Endodermal cell (in vitro differentiated cells): ENCODE measurements at regions not wholly inside any gene's neighbourhood (a gene's known extent, or its start where the extent isn't known, plus 50 kb on each side); places are given as distances from the start of the nearest gene placed in this dataset.

Experiments used
- DNase-seq: peaks from one replicate; pipeline ENCODE4 v3.0.0-alpha.2; 2017
- H3K27ac ChIP-seq: 2 replicates; pipeline ENCODE4 v1.5.1; 2013; ENCODE audit warnings: mild to moderate bottlenecking, low read depth, low read length, moderate library complexity
- H3K27me3 ChIP-seq: 2 replicates; pipeline ENCODE4 v1.6.1; 2013; ENCODE audit warnings: mild to moderate bottlenecking, low read length, moderate library complexity; ENCODE audit not compliant: insufficient read depth, control insufficient read depth, poor library complexity, severe bottlenecking
- H3K36me3 ChIP-seq: 2 replicates; pipeline ENCODE4 v1.7.0; 2013; ENCODE audit warnings: mild to moderate bottlenecking, low read length, moderate library complexity; ENCODE audit not compliant: control insufficient read depth, insufficient read depth
- H3K4me1 ChIP-seq: one replicate; pipeline ENCODE4 v1.7.0; 2013; ENCODE audit warnings: low read length; ENCODE audit not compliant: control insufficient read depth, insufficient read depth
- H3K4me3 ChIP-seq: 2 replicates; pipeline ENCODE4 v1.5.1; 2013; ENCODE audit warnings: mild to moderate bottlenecking, low read length, moderate library complexity
- H3K9ac ChIP-seq: 2 replicates; pipeline ENCODE4 v1.6.1; 2013; ENCODE audit warnings: mild to moderate bottlenecking, low read length, moderate library complexity; ENCODE audit not compliant: poor library complexity, severe bottlenecking; ENCODE audit errors: extremely low read depth
- H3K9me3 ChIP-seq: 2 replicates; pipeline ENCODE4 v1.6.1; 2013; ENCODE audit warnings: mild to moderate bottlenecking, low read length, moderate library complexity; ENCODE audit not compliant: control insufficient read depth
- H3K27ac Mint-ChIP-seq: 2 replicates; pipeline ENCODE4 v1.8.0; 2020; ENCODE audit warnings: mixed read lengths
- H3K27me3 Mint-ChIP-seq: 2 replicates; pipeline ENCODE4 v1.8.0; 2021; ENCODE audit warnings: mild to moderate bottlenecking, mixed read lengths; ENCODE audit not compliant: insufficient read depth
- H3K36me3 Mint-ChIP-seq: 2 replicates; pipeline ENCODE4 v1.8.0; 2020; ENCODE audit warnings: low read depth, mixed read lengths
- H3K4me1 Mint-ChIP-seq: 2 replicates; pipeline ENCODE4 v1.8.0; 2020; ENCODE audit warnings: mixed read lengths
- H3K4me3 Mint-ChIP-seq: 2 replicates; pipeline ENCODE4 v1.8.0; 2020; ENCODE audit warnings: mild to moderate bottlenecking, moderate library complexity, mixed read lengths
- H3K9me3 Mint-ChIP-seq: 2 replicates; pipeline ENCODE4 v1.8.0; 2020; ENCODE audit warnings: mild to moderate bottlenecking, mixed read lengths
- WGBS, 2 experiments: methylation state at CpG; one replicate each; pipeline versions ENCODE4 v1.1.5 to v1.1.7; 2013; ENCODE audit warnings: missing lambda C conversion rate in 2 of 2, mixed read lengths in 1 of 2; ENCODE audit not compliant: insufficient coverage in 1 of 2, insufficient read length in 1 of 2; 5-methylcytosine and 5-hydroxymethylcytosine counted together
- TF ChIP-seq, protein P1 (sequence below): fragments of 200-600 bp; sonication (generic); conservative IDR thresholded peaks from 2 replicates; pipeline ENCODE4 v1.5.0; 2021; ENCODE audit warnings: antibody characterized with exemption, mild to moderate bottlenecking

GRCh38 chr5:75965292-75965691, 117.9 kb upstream of the SV2C start:
- Mint-ChIP-seq H3K4me1 (no peaks in the 10 kb centered on the region), H3K27ac (no peak overlapping the region), H3K27me3 (peaks cover 16% of the 10 kb centered on the region), H3K4me3 (no peak overlapping the region), H3K9me3 (peaks cover 41% of the 10 kb centered on the region), H3K36me3 (no peaks in the 10 kb centered on the region)
- TF ChIP-seq, protein P1, sequence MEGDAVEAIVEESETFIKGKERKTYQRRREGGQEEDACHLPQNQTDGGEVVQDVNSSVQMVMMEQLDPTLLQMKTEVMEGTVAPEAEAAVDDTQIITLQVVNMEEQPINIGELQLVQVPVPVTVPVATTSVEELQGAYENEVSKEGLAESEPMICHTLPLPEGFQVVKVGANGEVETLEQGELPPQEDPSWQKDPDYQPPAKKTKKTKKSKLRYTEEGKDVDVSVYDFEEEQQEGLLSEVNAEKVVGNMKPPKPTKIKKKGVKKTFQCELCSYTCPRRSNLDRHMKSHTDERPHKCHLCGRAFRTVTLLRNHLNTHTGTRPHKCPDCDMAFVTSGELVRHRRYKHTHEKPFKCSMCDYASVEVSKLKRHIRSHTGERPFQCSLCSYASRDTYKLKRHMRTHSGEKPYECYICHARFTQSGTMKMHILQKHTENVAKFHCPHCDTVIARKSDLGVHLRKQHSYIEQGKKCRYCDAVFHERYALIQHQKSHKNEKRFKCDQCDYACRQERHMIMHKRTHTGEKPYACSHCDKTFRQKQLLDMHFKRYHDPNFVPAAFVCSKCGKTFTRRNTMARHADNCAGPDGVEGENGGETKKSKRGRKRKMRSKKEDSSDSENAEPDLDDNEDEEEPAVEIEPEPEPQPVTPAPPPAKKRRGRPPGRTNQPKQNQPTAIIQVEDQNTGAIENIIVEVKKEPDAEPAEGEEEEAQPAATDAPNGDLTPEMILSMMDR: no peak
- WGBS, 2 experiments: 81% methylated on average over 1 of the region's 1 CpG; no CpG with 5 or more reads in 1 of the 2 experiments
- H3K4me3 ChIP-seq: no peak overlapping the region
- no peaks in the 10 kb centered on the region for H3K4me1 ChIP-seq
- no peak for DNase-seq
- no peak overlapping the region for H3K27ac ChIP-seq
- H3K36me3 ChIP-seq: no peaks in the 10 kb centered on the region
- peaks cover 18% of the 10 kb centered on the region for H3K9me3 ChIP-seq
- no peak overlapping the region for H3K9ac ChIP-seq
- peaks cover 8% of the 10 kb centered on the region for H3K27me3 ChIP-seq

GRCh38 chr5:75964008-75964407, 119.2 kb upstream of the SV2C start:
- Histone ChIP-seq H3K4me1 (no peaks in the 10 kb centered on the region), H3K9ac (no peak overlapping the region), H3K4me3 (no peak overlapping the region), H3K27me3 (peaks cover 8% of the 10 kb centered on the region), H3K9me3 (peaks cover 18% of the 10 kb centered on the region), H3K27ac (no peak overlapping the region), H3K36me3 (no peaks in the 10 kb centered on the region)
- TF ChIP-seq, protein P1: no peak
- H3K27ac Mint-ChIP-seq: no peak overlapping the region
- no peak overlapping the region for H3K4me3 Mint-ChIP-seq
- H3K27me3 Mint-ChIP-seq: peaks cover 14% of the 10 kb centered on the region
- peaks cover 28% of the 10 kb centered on the region for H3K9me3 Mint-ChIP-seq
- WGBS, 2 experiments: 82% methylated on average over 2 of the region's 2 CpGs; no CpG with 5 or more reads in 1 of the 2 experiments
- H3K4me1 Mint-ChIP-seq: no peaks in the 10 kb centered on the region
- H3K36me3 Mint-ChIP-seq: no peaks in the 10 kb centered on the region
- DNase-seq: no peak

- Histone ChIP-seq H3K27ac (no peak overlapping the region), H3K4me1 (no peaks in the 10 kb centered on the region), H3K9ac (no peak overlapping the region), H3K27me3 (peaks cover 8% of the 10 kb centered on the region), H3K4me3 (no peak overlapping the region), H3K36me3 (no peaks in the 10 kb centered on the region), H3K9me3 (peaks cover 20% of the 10 kb centered on the region)
- Mint-ChIP-seq H3K36me3 (no peaks in the 10 kb centered on the region), H3K4me1 (no peaks in the 10 kb centered on the region), H3K27ac (no peak overlapping the region), H3K9me3 (peaks cover 24% of the 10 kb centered on the region), H3K4me3 (no peak overlapping the region), H3K27me3 (peaks cover 14% of the 10 kb centered on the region)
- TF ChIP-seq, protein P1: no peak
- no peak for DNase-seq
- 92% methylated on average over 2 of the region's 2 CpGs; no CpG with 5 or more reads in 1 of the 2 experiments for WGBS, 2 experiments
Measured at GRCh38 chr5:75963554-75963953, 119.6 kb upstream of the SV2C start.
